GM12891 (cell line): ENCODE measurements at regions not wholly inside any gene's neighbourhood (a gene's known extent, or its start where the extent isn't known, plus 50 kb on each side); places are given as distances from the start of the nearest gene placed in this dataset.

Experiments
- PAX5 ChIP-seq: IDR thresholded peaks from 2 replicates; pipeline ENCODE4 v1.6.1; 2011; ENCODE audit warnings: low read length, moderate library complexity, mild to moderate bottlenecking; ENCODE audit not compliant: insufficient read depth, severe bottlenecking
- POLR2A ChIP-seq: IDR thresholded peaks from 2 replicates; pipeline ENCODE4 v1.6.1; 2011; ENCODE audit warnings: low read depth, low read length, control low read depth
- POLR2AphosphoS5 ChIP-seq: IDR thresholded peaks from 2 replicates; pipeline ENCODE4 v1.6.1; 2011; ENCODE audit warnings: low read depth, low read length, control low read depth
- POU2F2 ChIP-seq: IDR thresholded peaks from 2 replicates; pipeline ENCODE4 v1.6.1; 2011; ENCODE audit warnings: low read depth, mild to moderate bottlenecking, control low read depth, low read length, moderate library complexity
- TAF1 ChIP-seq: IDR thresholded peaks from 2 replicates; pipeline ENCODE4 v1.6.1; 2011; ENCODE audit warnings: low read depth, low read length, control low read depth

DNA sequence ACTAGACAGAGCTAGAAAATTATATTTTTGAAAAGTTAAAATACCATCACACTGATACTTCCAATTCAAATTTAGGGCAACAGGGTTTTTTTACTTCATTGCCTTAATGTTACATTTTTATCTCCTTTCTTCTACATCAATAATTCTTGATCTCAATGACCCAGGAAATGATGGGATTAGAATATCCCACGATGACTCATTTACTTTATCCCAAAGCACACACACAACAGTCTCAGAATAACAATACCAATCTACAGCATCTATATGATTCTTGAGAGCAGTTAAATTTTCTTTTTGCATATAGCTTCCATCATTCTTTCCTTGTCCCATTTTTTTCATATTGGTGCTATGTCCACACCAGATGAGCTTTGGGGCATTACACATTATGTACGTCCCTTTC lies 98.4 kb upstream of the EEPD1 start:
- no peak for TF ChIP-seq POLR2A
- no peak for TF ChIP-seq POLR2AphosphoS5
- TF ChIP-seq TAF1: no peak
- no peak for TF ChIP-seq PAX5
- no peak for TF ChIP-seq POU2F2
